Suprapubic skin (tissue), 4 donors: ENCODE measurements at regions not wholly inside any gene's neighbourhood (a gene's known extent, or its start where the extent isn't known, plus 50 kb on each side); places are given as distances from the start of the nearest gene placed in this dataset.

Experiments used
- DNase-seq, 2 donors: peaks; one replicate each; pipeline ENCODE4 v3.0.0-alpha.2; 2019; ENCODE audit warnings: low spot score in 2 of 2
- H3K27ac ChIP-seq: fragments of 200-600 bp; sonication (generic); one replicate; pipeline ENCODE4 v1.5.1; 2019
- H3K27me3 ChIP-seq: fragments of 200-600 bp; sonication (generic); one replicate; pipeline ENCODE4 v1.5.1; 2019
- H3K36me3 ChIP-seq: fragments of 200-600 bp; sonication (generic); one replicate; pipeline ENCODE4 v1.5.1; 2019
- H3K4me1 ChIP-seq: fragments of 200-600 bp; sonication (generic); one replicate; pipeline ENCODE4 v1.5.1; 2019
- H3K4me3 ChIP-seq: fragments of 200-600 bp; sonication (generic); one replicate; pipeline ENCODE4 v1.5.1; 2019; ENCODE audit warnings: mild to moderate bottlenecking
- H3K9me3 ChIP-seq: fragments of 200-600 bp; sonication (generic); one replicate; pipeline ENCODE4 v1.5.1; 2019
- CTCF ChIP-seq, 2 donors: fragments of 200-600 bp in 1 of 2; fragments of 450-650 bp in 1 of 2; sonication (generic) in 1 of 2; IDR thresholded peaks; one replicate each; pipeline ENCODE4 v1.5.1; 2016 to 2019; ENCODE audit warnings: antibody characterized with exemption in 2 of 2, mild to moderate bottlenecking in 1 of 2, moderate library complexity in 1 of 2
- EP300 ChIP-seq: sonication (generic); formaldehyde crosslinking; IDR thresholded peaks from one replicate; pipeline ENCODE4 v1.6.1; 2017; ENCODE audit warnings: antibody characterized with exemption
- POLR2A ChIP-seq, 2 donors: fragments of 450-650 bp; IDR thresholded peaks; one replicate each; pipeline ENCODE4 v1.6.1; 2017; ENCODE audit warnings: antibody characterized with exemption in 2 of 2, mild to moderate bottlenecking in 2 of 2, moderate library complexity in 2 of 2
- POLR2AphosphoS5 ChIP-seq, 3 donors: sonication (generic); formaldehyde crosslinking; IDR thresholded peaks; one replicate each; pipeline ENCODE4 v1.6.1; 2017; ENCODE audit warnings: antibody characterized with exemption in 3 of 3
- WGBS: methylation state at CpG from one replicate; pipeline ENCODE4 v1.1.5; 2018; 5-methylcytosine and 5-hydroxymethylcytosine counted together

- TF ChIP-seq POLR2A (IDR thresholded peaks at IDR 0.05) (no peak), EP300 (no peak), CTCF (IDR thresholded peaks at IDR 0.05) (no peak), POLR2AphosphoS5 (IDR thresholded peaks at IDR 0.05) (no peak)
- no peaks in the 10 kb centered on the region for H3K4me1 ChIP-seq
- WGBS: 83% methylated on average over 5 of the region's 5 CpGs
- no peak overlapping the region for H3K27ac ChIP-seq
- no peaks in the 10 kb centered on the region for H3K9me3 ChIP-seq
- DNase-seq: no peak
- peaks cover 29% of the 10 kb centered on the region for H3K27me3 ChIP-seq
- H3K36me3 ChIP-seq: no peaks in the 10 kb centered on the region
- no peak overlapping the region for H3K4me3 ChIP-seq
Measured at GRCh38 chr14:94863366-94863765, 93.5 kb upstream of the GSC start.

GRCh38 chr14:94857950-94858349 lies 88.0 kb upstream of the GSC start:
- Histone ChIP-seq H3K27ac (no peak overlapping the region), H3K27me3 (peaks cover 12% of the 10 kb centered on the region), H3K4me3 (no peak overlapping the region), H3K4me1 (no peaks in the 10 kb centered on the region), H3K9me3 (no peaks in the 10 kb centered on the region), H3K36me3 (no peaks in the 10 kb centered on the region)
- no peak for DNase-seq
- TF ChIP-seq POLR2A (IDR thresholded peaks at IDR 0.05) (no peak), POLR2AphosphoS5 (IDR thresholded peaks at IDR 0.05) (no peak), CTCF (IDR thresholded peaks at IDR 0.05) (no peak), EP300 (no peak)
- 47% methylated on average over 4 of the region's 5 CpGs for WGBS

- Histone ChIP-seq H3K27me3 (peaks cover 8% of the 10 kb centered on the region), H3K4me3 (no peak overlapping the region), H3K27ac (no peak overlapping the region), H3K9me3 (no peaks in the 10 kb centered on the region), H3K36me3 (no peaks in the 10 kb centered on the region), H3K4me1 (peaks cover 8% of the 10 kb centered on the region)
- DNase-seq: no peak
- TF ChIP-seq CTCF (IDR thresholded peaks at IDR 0.05) (no peak), POLR2A (IDR thresholded peaks at IDR 0.05) (no peak), POLR2AphosphoS5 (IDR thresholded peaks at IDR 0.05) (no peak), EP300 (no peak)
- WGBS: 81% methylated on average over 3 of the region's 3 CpGs
Measured at GRCh38 chr14:94853920-94854319, 84.0 kb upstream of the GSC start.

- H3K4me3 ChIP-seq: no peak overlapping the region
- peaks cover 8% of the 10 kb centered on the region for H3K4me1 ChIP-seq
- 37% methylated on average over 16 of the region's 16 CpGs for WGBS
- H3K27me3 ChIP-seq: peaks cover 8% of the 10 kb centered on the region
- no peaks in the 10 kb centered on the region for H3K36me3 ChIP-seq
- no peaks in the 10 kb centered on the region for H3K9me3 ChIP-seq
- no peak overlapping the region for H3K27ac ChIP-seq
- no peak for TF ChIP-seq EP300
- no peak for TF ChIP-seq POLR2A (IDR thresholded peaks at IDR 0.05)
- no peak for TF ChIP-seq POLR2AphosphoS5 (IDR thresholded peaks at IDR 0.05)
- no peak for TF ChIP-seq CTCF (IDR thresholded peaks at IDR 0.05)
- no peak for DNase-seq
Measured at GRCh38 chr14:94850309-94851211, 80.6 kb upstream of the GSC start.

- no peak overlapping the region for H3K27ac ChIP-seq
- WGBS: 60% methylated on average over 10 of the region's 10 CpGs
- no peak for DNase-seq
- no peaks in the 10 kb centered on the region for H3K9me3 ChIP-seq
- TF ChIP-seq POLR2AphosphoS5 (IDR thresholded peaks at IDR 0.05) (no peak), POLR2A (IDR thresholded peaks at IDR 0.05) (no peak), CTCF (IDR thresholded peaks at IDR 0.05) (no peak), EP300 (no peak)
- H3K36me3 ChIP-seq: no peaks in the 10 kb centered on the region
- no peak overlapping the region for H3K4me3 ChIP-seq
- H3K27me3 ChIP-seq: no peaks in the 10 kb centered on the region
- H3K4me1 ChIP-seq: no peaks in the 10 kb centered on the region
Measured at GRCh38 chr14:94844593-94845152, 74.8 kb upstream of the GSC start.
